BJ (cell line): ENCODE measurements at regions not wholly inside any gene's neighbourhood (a gene's known extent, or its start where the extent isn't known, plus 50 kb on each side); places are given as distances from the start of the nearest gene placed in this dataset.

Experiments
- CTCF ChIA-PET: fragments of 350-600 bp; formaldehyde crosslinking; extraction: SDS; loops from one replicate; lab custom pipeline; 2021; ENCODE audit warnings: antibody characterized with exemption, inconsistent platforms; lab: Yijun Ruan, JAX
- POLR2A ChIA-PET: fragments of 300-600 bp; sonication (Branson Sonifier 250); formaldehyde crosslinking; extraction: SDS; loops from one replicate; lab custom pipeline; 2021; ENCODE audit warnings: antibody characterized with exemption; lab: Charles Lee
- DNase-seq: peaks from one replicate; pipeline ENCODE4 v3.0.0-alpha.2; 2011; ENCODE audit warnings: low read depth
- H3K27me3 ChIP-seq: 2 replicates; pipeline ENCODE4 v1.6.0; 2011; ENCODE audit warnings: low read length; ENCODE audit not compliant: control insufficient read depth, insufficient read depth
- H3K36me3 ChIP-seq: 2 replicates; pipeline ENCODE4 v1.5.1; 2011; ENCODE audit warnings: low read length; ENCODE audit not compliant: control insufficient read depth, insufficient read depth
- H3K4me3 ChIP-seq: 2 replicates; pipeline ENCODE4 v1.5.1; 2011; ENCODE audit warnings: low read depth, mild to moderate bottlenecking, control low read depth, low read length
- TF ChIP-seq, protein P1 (sequence below): IDR thresholded peaks from 2 replicates; pipeline ENCODE4 v1.5.1; 2011; ENCODE audit warnings: low read depth, mild to moderate bottlenecking, control low read depth, inconsistent platforms, low read length, moderate library complexity; ENCODE audit not compliant: insufficient read depth

DNA sequence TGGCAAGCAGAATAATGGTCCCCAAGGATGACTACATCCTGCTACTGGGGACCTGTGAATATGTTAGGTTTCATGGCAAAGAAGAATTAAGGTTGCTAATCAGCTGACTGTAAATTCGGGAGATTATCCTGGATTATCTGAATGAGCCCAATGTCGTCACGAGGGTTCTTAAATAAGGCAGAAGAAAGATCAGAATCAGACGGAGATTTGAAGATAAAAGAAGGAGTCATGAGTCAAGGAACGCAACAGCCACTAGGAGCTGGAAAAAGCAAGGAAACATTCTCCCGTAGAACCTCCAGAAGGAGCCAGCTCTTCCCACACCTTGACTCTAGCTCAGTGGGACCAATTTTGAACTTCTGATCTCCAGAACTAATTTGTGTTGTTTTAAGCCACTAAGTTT is 82.9 kb upstream of the APBB1IP start:
- TF ChIP-seq, protein P1, sequence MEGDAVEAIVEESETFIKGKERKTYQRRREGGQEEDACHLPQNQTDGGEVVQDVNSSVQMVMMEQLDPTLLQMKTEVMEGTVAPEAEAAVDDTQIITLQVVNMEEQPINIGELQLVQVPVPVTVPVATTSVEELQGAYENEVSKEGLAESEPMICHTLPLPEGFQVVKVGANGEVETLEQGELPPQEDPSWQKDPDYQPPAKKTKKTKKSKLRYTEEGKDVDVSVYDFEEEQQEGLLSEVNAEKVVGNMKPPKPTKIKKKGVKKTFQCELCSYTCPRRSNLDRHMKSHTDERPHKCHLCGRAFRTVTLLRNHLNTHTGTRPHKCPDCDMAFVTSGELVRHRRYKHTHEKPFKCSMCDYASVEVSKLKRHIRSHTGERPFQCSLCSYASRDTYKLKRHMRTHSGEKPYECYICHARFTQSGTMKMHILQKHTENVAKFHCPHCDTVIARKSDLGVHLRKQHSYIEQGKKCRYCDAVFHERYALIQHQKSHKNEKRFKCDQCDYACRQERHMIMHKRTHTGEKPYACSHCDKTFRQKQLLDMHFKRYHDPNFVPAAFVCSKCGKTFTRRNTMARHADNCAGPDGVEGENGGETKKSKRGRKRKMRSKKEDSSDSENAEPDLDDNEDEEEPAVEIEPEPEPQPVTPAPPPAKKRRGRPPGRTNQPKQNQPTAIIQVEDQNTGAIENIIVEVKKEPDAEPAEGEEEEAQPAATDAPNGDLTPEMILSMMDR, result no peak
- ChIA-PET POLR2A (no interaction called here), CTCF (interaction anchor here (1.1 kb wide), 1 partner anchor 29 kb away, joined by 3 read pairs; no protein-coding TSS in a partner anchor)
- peaks cover 2% of the 10 kb centered on the region; the same call in 1 of the 2 replicates for H3K27me3 ChIP-seq
- no peak overlapping the region for H3K4me3 ChIP-seq
- DNase-seq, result no peak
- H3K36me3 ChIP-seq, result no peaks in the 10 kb centered on the region

- H3K27me3 ChIP-seq, result peaks cover 2% of the 10 kb centered on the region; the same call in 1 of the 2 replicates
- no peak for DNase-seq
- H3K36me3 ChIP-seq, result no peaks in the 10 kb centered on the region
- POLR2A ChIA-PET, result no interaction called here
- TF ChIP-seq, protein P1, result no peak
- H3K4me3 ChIP-seq, result no peak overlapping the region
- CTCF ChIA-PET, result no interaction called here
Observed at GRCh38 chr10:26357203-26357602, 80.9 kb upstream of the APBB1IP start.

GRCh38 chr10:26358071-26358470 is 80.1 kb upstream of the APBB1IP start:
- no peak for DNase-seq
- CTCF ChIA-PET, result no interaction called here
- H3K4me3 ChIP-seq, result no peak overlapping the region
- POLR2A ChIA-PET, result no interaction called here
- H3K36me3 ChIP-seq, result no peaks in the 10 kb centered on the region
- TF ChIP-seq, protein P1, result no peak
- H3K27me3 ChIP-seq, result peaks cover 2% of the 10 kb centered on the region; the same call in 1 of the 2 replicates

- DNase-seq, result no peak
- ChIA-PET CTCF (interaction anchor here (0.7 kb wide), 1 partner anchor 24 kb away, joined by 4 read pairs; no protein-coding TSS in a partner anchor), POLR2A (no interaction called here)
Observed at GRCh38 chr10:26359670-26360069, 78.5 kb upstream of the APBB1IP start.

DNA sequence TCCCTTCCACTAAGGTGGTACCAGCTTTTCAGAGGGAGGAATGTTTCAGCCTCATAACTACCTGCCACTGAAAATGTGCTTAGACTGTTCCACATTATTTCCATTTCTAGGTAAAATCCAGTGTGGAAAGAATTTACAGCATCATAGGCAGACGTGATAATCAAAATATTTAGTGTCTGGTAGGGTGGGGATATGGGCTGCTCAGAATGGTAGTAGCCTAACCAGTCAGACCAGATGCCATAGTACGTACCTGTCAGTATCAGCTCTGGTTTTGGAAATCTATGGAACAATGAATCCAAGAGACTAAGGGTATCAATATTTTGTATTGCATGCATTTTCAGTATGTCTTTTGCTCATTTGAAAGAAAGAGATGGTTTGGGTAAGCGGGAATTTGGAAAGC is 76.8 kb upstream of the APBB1IP start:
- TF ChIP-seq, protein P1, result no peak
- Histone ChIP-seq H3K27me3 (no peaks in the 10 kb centered on the region; the same call in 1 of the 2 replicates), H3K36me3 (no peaks in the 10 kb centered on the region), H3K4me3 (no peak overlapping the region)
- DNase-seq, result no peak
- CTCF ChIA-PET, result no interaction called here
- POLR2A ChIA-PET, result no interaction called here

More at GRCh38 chr10:26359670-26360069, 78.5 kb upstream of the APBB1IP start:
- TF ChIP-seq, protein P1, result no peak
- Histone ChIP-seq H3K36me3 (no peaks in the 10 kb centered on the region), H3K4me3 (no peak overlapping the region), H3K27me3 (peaks cover 2% of the 10 kb centered on the region; the same call in 1 of the 2 replicates)
